ENCODE measurements at regions not wholly inside any gene's neighbourhood (a gene's known extent, or its start where the extent isn't known, plus 50 kb on each side); places are given as distances from the start of the nearest gene placed in this dataset.

- Histone ChIP-seq H3K4me1 (ENCODE audit: control insufficient read depth, insufficient read depth, low read length) (no peaks in the 10 kb centered on the region), H3K9me3 (ENCODE audit: control insufficient read depth, insufficient read depth, low read length) (no peaks in the 10 kb centered on the region), H3K36me3 (ENCODE audit: control insufficient read depth, insufficient read depth, low read length) (no peaks in the 10 kb centered on the region), H3K4me3 (ENCODE audit: low read depth, low read length) (no peak overlapping the region), H3K27ac (ENCODE audit: low read depth, low read length) (no peak overlapping the region), H3K27me3 (ENCODE audit: control insufficient read depth, insufficient read depth, low read length) (no peaks in the 10 kb centered on the region)
- WGBS (ENCODE audit: insufficient coverage): 86% methylated on average over 1 of the region's 5 CpGs
- DNase-seq (ENCODE audit: low read depth in 4 of 6, low spot score in 6 of 6): no peak
Measured at GRCh38 chr13:39224671-39225240, 186.5 kb downstream of the NHLRC3 start.

- WGBS (ENCODE audit: insufficient coverage): 100% methylated on average over 1 of the region's 4 CpGs
Measured at GRCh38 chr13:39225860-39226259, 187.6 kb downstream of the NHLRC3 start.

GRCh38 chr13:39226359-39226758, 188.1 kb downstream of the NHLRC3 start:
- DNase-seq (ENCODE audit: low read depth in 4 of 6, low spot score in 6 of 6): no peak
- WGBS (ENCODE audit: insufficient coverage): 100% methylated on average over 1 of the region's 3 CpGs
- no peaks in the 10 kb centered on the region for H3K9me3 ChIP-seq (ENCODE audit: control insufficient read depth, insufficient read depth, low read length)

More at GRCh38 chr13:39225860-39226259, 187.6 kb downstream of the NHLRC3 start:
- H3K9me3 ChIP-seq (ENCODE audit: control insufficient read depth, insufficient read depth, low read length): no peaks in the 10 kb centered on the region
- H3K4me1 ChIP-seq (ENCODE audit: control insufficient read depth, insufficient read depth, low read length): no peaks in the 10 kb centered on the region
- no peak overlapping the region for H3K4me3 ChIP-seq (ENCODE audit: low read depth, low read length)
- no peaks in the 10 kb centered on the region for H3K36me3 ChIP-seq (ENCODE audit: control insufficient read depth, insufficient read depth, low read length)
- H3K27me3 ChIP-seq (ENCODE audit: control insufficient read depth, insufficient read depth, low read length): no peaks in the 10 kb centered on the region
- no peak overlapping the region for H3K27ac ChIP-seq (ENCODE audit: low read depth, low read length)
- no peak for DNase-seq (ENCODE audit: low read depth in 4 of 6, low spot score in 6 of 6)

GRCh38 chr13:39232401-39232980, 194.2 kb downstream of the NHLRC3 start:
- no peak for DNase-seq (ENCODE audit: low read depth in 4 of 6, low spot score in 6 of 6)
- no peak overlapping the region for H3K27ac ChIP-seq (ENCODE audit: low read depth, low read length)
- 60% methylated on average over 1 of the region's 1 CpG for WGBS (ENCODE audit: insufficient coverage)
- no peaks in the 10 kb centered on the region for H3K4me1 ChIP-seq (ENCODE audit: control insufficient read depth, insufficient read depth, low read length)
- H3K27me3 ChIP-seq (ENCODE audit: control insufficient read depth, insufficient read depth, low read length): no peaks in the 10 kb centered on the region
- no peak overlapping the region for H3K4me3 ChIP-seq (ENCODE audit: low read depth, low read length)
- no peaks in the 10 kb centered on the region for H3K36me3 ChIP-seq (ENCODE audit: control insufficient read depth, insufficient read depth, low read length)
- no peaks in the 10 kb centered on the region for H3K9me3 ChIP-seq (ENCODE audit: control insufficient read depth, insufficient read depth, low read length)

More at GRCh38 chr13:39226359-39226758, 188.1 kb downstream of the NHLRC3 start:
- Histone ChIP-seq H3K4me1 (ENCODE audit: control insufficient read depth, insufficient read depth, low read length) (no peaks in the 10 kb centered on the region), H3K4me3 (ENCODE audit: low read depth, low read length) (no peak overlapping the region), H3K27ac (ENCODE audit: low read depth, low read length) (no peak overlapping the region), H3K36me3 (ENCODE audit: control insufficient read depth, insufficient read depth, low read length) (no peaks in the 10 kb centered on the region), H3K27me3 (ENCODE audit: control insufficient read depth, insufficient read depth, low read length) (no peaks in the 10 kb centered on the region)

GRCh38 chr13:39232999-39233398, 194.7 kb downstream of the NHLRC3 start:
- H3K9me3 ChIP-seq (ENCODE audit: control insufficient read depth, insufficient read depth, low read length): no peaks in the 10 kb centered on the region
- no peaks in the 10 kb centered on the region for H3K27me3 ChIP-seq (ENCODE audit: control insufficient read depth, insufficient read depth, low read length)
- H3K36me3 ChIP-seq (ENCODE audit: control insufficient read depth, insufficient read depth, low read length): no peaks in the 10 kb centered on the region
- no peak for DNase-seq (ENCODE audit: low read depth in 4 of 6, low spot score in 6 of 6)
- no peaks in the 10 kb centered on the region for H3K4me1 ChIP-seq (ENCODE audit: control insufficient read depth, insufficient read depth, low read length)
- H3K4me3 ChIP-seq (ENCODE audit: low read depth, low read length): no peak overlapping the region
- no peak overlapping the region for H3K27ac ChIP-seq (ENCODE audit: low read depth, low read length)

- Histone ChIP-seq H3K4me1 (ENCODE audit: control insufficient read depth, insufficient read depth, low read length) (no peaks in the 10 kb centered on the region), H3K4me3 (ENCODE audit: low read depth, low read length) (no peak overlapping the region), H3K9me3 (ENCODE audit: control insufficient read depth, insufficient read depth, low read length) (no peaks in the 10 kb centered on the region), H3K27ac (ENCODE audit: low read depth, low read length) (no peak overlapping the region), H3K36me3 (ENCODE audit: control insufficient read depth, insufficient read depth, low read length) (no peaks in the 10 kb centered on the region), H3K27me3 (ENCODE audit: control insufficient read depth, insufficient read depth, low read length) (no peaks in the 10 kb centered on the region)
- WGBS (ENCODE audit: insufficient coverage): no CpG with 5 or more reads among the region's 3 CpGs
- no peak for DNase-seq (ENCODE audit: low read depth in 4 of 6, low spot score in 6 of 6)
Measured at GRCh38 chr13:39233519-39233918, 195.3 kb downstream of the NHLRC3 start.

GRCh38 chr13:39244561-39245230, 206.4 kb downstream of the NHLRC3 start:
- Histone ChIP-seq H3K27me3 (ENCODE audit: control insufficient read depth, insufficient read depth, low read length) (no peaks in the 10 kb centered on the region), H3K36me3 (ENCODE audit: control insufficient read depth, insufficient read depth, low read length) (no peaks in the 10 kb centered on the region)
- WGBS (ENCODE audit: insufficient coverage): 91% methylated on average over 6 of the region's 7 CpGs

GRCh38 chr13:39245688-39246087, 207.4 kb downstream of the NHLRC3 start:
- Histone ChIP-seq H3K4me3 (ENCODE audit: low read depth, low read length) (no peak overlapping the region), H3K36me3 (ENCODE audit: control insufficient read depth, insufficient read depth, low read length) (no peaks in the 10 kb centered on the region), H3K27ac (ENCODE audit: low read depth, low read length) (no peak overlapping the region), H3K9me3 (ENCODE audit: control insufficient read depth, insufficient read depth, low read length) (no peaks in the 10 kb centered on the region), H3K27me3 (ENCODE audit: control insufficient read depth, insufficient read depth, low read length) (no peaks in the 10 kb centered on the region), H3K4me1 (ENCODE audit: control insufficient read depth, insufficient read depth, low read length) (no peaks in the 10 kb centered on the region)
- no peak for DNase-seq (ENCODE audit: low read depth in 4 of 6, low spot score in 6 of 6)
- WGBS (ENCODE audit: insufficient coverage): 54% methylated on average over 2 of the region's 4 CpGs

More at GRCh38 chr13:39244561-39245230, 206.4 kb downstream of the NHLRC3 start:
- Histone ChIP-seq H3K9me3 (ENCODE audit: control insufficient read depth, insufficient read depth, low read length) (no peaks in the 10 kb centered on the region), H3K4me3 (ENCODE audit: low read depth, low read length) (no peak overlapping the region), H3K4me1 (ENCODE audit: control insufficient read depth, insufficient read depth, low read length) (no peaks in the 10 kb centered on the region), H3K27ac (ENCODE audit: low read depth, low read length) (no peak overlapping the region)
- DNase-seq (ENCODE audit: low read depth in 4 of 6, low spot score in 6 of 6): no peak

- H3K27me3 ChIP-seq (ENCODE audit: control insufficient read depth, insufficient read depth, low read length): no peaks in the 10 kb centered on the region
- no peaks in the 10 kb centered on the region for H3K36me3 ChIP-seq (ENCODE audit: control insufficient read depth, insufficient read depth, low read length)
- H3K27ac ChIP-seq (ENCODE audit: low read depth, low read length): no peak overlapping the region
- H3K4me1 ChIP-seq (ENCODE audit: control insufficient read depth, insufficient read depth, low read length): no peaks in the 10 kb centered on the region
- WGBS (ENCODE audit: insufficient coverage): 91% methylated on average over 7 of the region's 9 CpGs
- no peak overlapping the region for H3K4me3 ChIP-seq (ENCODE audit: low read depth, low read length)
- no peaks in the 10 kb centered on the region for H3K9me3 ChIP-seq (ENCODE audit: control insufficient read depth, insufficient read depth, low read length)
- no peak for DNase-seq (ENCODE audit: low read depth in 4 of 6, low spot score in 6 of 6)
Measured at GRCh38 chr13:39249982-39250381, 211.7 kb downstream of the NHLRC3 start.

GRCh38 chr13:39250440-39250839, 212.2 kb downstream of the NHLRC3 start:
- Histone ChIP-seq H3K36me3 (ENCODE audit: control insufficient read depth, insufficient read depth, low read length) (no peaks in the 10 kb centered on the region), H3K4me1 (ENCODE audit: control insufficient read depth, insufficient read depth, low read length) (no peaks in the 10 kb centered on the region), H3K27ac (ENCODE audit: low read depth, low read length) (no peak overlapping the region), H3K27me3 (ENCODE audit: control insufficient read depth, insufficient read depth, low read length) (no peaks in the 10 kb centered on the region), H3K4me3 (ENCODE audit: low read depth, low read length) (no peak overlapping the region), H3K9me3 (ENCODE audit: control insufficient read depth, insufficient read depth, low read length) (no peaks in the 10 kb centered on the region)
- no CpG with 5 or more reads among the region's 3 CpGs for WGBS (ENCODE audit: insufficient coverage)
- DNase-seq (ENCODE audit: low read depth in 4 of 6, low spot score in 6 of 6): no peak
